Inferior parietal cortex (tissue), 1 donor: ENCODE measurements at regions not wholly inside any gene's neighbourhood (a gene's known extent, or its start where the extent isn't known, plus 50 kb on each side); places are given as distances from the start of the nearest gene placed in this dataset.

Source experiments
- DNase-seq: peaks from one replicate; pipeline ENCODE4 v3.0.0-alpha.2; 2016; ENCODE audit errors: extremely low spot score

GRCh38 chr2:137824501-137824900, 139.8 kb upstream of the HNMT start:
- DNase-seq: no peak

GRCh38 chr2:137826373-137827372, 137.6 kb upstream of the HNMT start:
- no peak for DNase-seq

- DNase-seq: no peak
Measured at GRCh38 chr2:137828624-137829023, 135.6 kb upstream of the HNMT start.

- no peak for DNase-seq
Measured at GRCh38 chr2:137829251-137829650, 135.0 kb upstream of the HNMT start.

- DNase-seq: no peak
Measured at GRCh38 chr2:137834760-137835379, 129.4 kb upstream of the HNMT start.

GRCh38 chr2:137836671-137837070, 127.6 kb upstream of the HNMT start:
- DNase-seq: no peak

GRCh38 chr2:137837830-137838229, 126.4 kb upstream of the HNMT start:
- no peak for DNase-seq

- peak; percentile 73 for DNase-seq
Measured at GRCh38 chr2:137838255-137839092, 125.8 kb upstream of the HNMT start.

GRCh38 chr2:137842430-137842829, 121.8 kb upstream of the HNMT start:
- no peak for DNase-seq

- no peak for DNase-seq
Measured at GRCh38 chr2:137842952-137843351, 121.3 kb upstream of the HNMT start.

- no peak for DNase-seq
Measured at GRCh38 chr2:137845422-137845821, 118.9 kb upstream of the HNMT start.

- no peak for DNase-seq
Measured at GRCh38 chr2:137846993-137847392, 117.3 kb upstream of the HNMT start.

GRCh38 chr2:137847443-137847842, 116.8 kb upstream of the HNMT start:
- no peak for DNase-seq

GRCh38 chr2:137857881-137858280, 106.4 kb upstream of the HNMT start:
- no peak for DNase-seq

GRCh38 chr2:137862651-137863050, 101.6 kb upstream of the HNMT start:
- DNase-seq: no peak

GRCh38 chr2:137865954-137866540, 98.2 kb upstream of the HNMT start:
- DNase-seq: peak; percentile 70

GRCh38 chr2:137870682-137871081, 93.6 kb upstream of the HNMT start:
- no peak for DNase-seq

- DNase-seq: no peak
Measured at GRCh38 chr2:137872577-137872976, 91.7 kb upstream of the HNMT start.

GRCh38 chr2:137873536-137874244, 90.6 kb upstream of the HNMT start:
- no peak for DNase-seq

GRCh38 chr2:137879121-137879520, 85.2 kb upstream of the HNMT start:
- no peak for DNase-seq

- no peak for DNase-seq
Measured at GRCh38 chr2:137881711-137882110, 82.6 kb upstream of the HNMT start.
